Thymus (tissue), 11 donors: ENCODE measurements at regions not wholly inside any gene's neighbourhood (a gene's known extent, or its start where the extent isn't known, plus 50 kb on each side); places are given as distances from the start of the nearest gene placed in this dataset.
"Not testable (repeated sequence)": the region's sequence is repeated elsewhere in the genome, so short reads cannot be mapped to it uniquely, and the experiment has no call there.

Source experiments
- DNase-seq, 9 donors: peaks; one replicate each; pipeline ENCODE4 v3.0.0-alpha.2; 2013; ENCODE audit warnings: low spot score in 9 of 9, low read depth in 6 of 9, missing footprints in 1 of 9
- H3K27ac ChIP-seq, 2 donors: one replicate each; pipeline ENCODE4 v1.5.1; 2013; ENCODE audit warnings: control low read depth in 1 of 2, low read depth in 1 of 2, low read length in 1 of 2, mild to moderate bottlenecking in 1 of 2, moderate library complexity in 1 of 2
- H3K27me3 ChIP-seq, 2 donors: one replicate each; pipeline ENCODE4 v1.5.1; 2013; ENCODE audit warnings: low read length in 1 of 2; ENCODE audit not compliant: control insufficient read depth in 2 of 2, insufficient read depth in 1 of 2
- H3K36me3 ChIP-seq, 2 donors: one replicate each; pipeline ENCODE4 v1.5.1; 2013; ENCODE audit warnings: low read length in 1 of 2, mild to moderate bottlenecking in 1 of 2, moderate library complexity in 1 of 2; ENCODE audit not compliant: control insufficient read depth in 2 of 2, insufficient read depth in 2 of 2
- H3K4me1 ChIP-seq, 2 donors: one replicate each; pipeline ENCODE4 v1.5.1; 2013; ENCODE audit warnings: low read length in 2 of 2; ENCODE audit not compliant: control insufficient read depth in 2 of 2, insufficient read depth in 2 of 2
- H3K4me3 ChIP-seq, 2 donors: one replicate each; pipeline ENCODE4 v1.5.1; 2013; ENCODE audit warnings: low read length in 2 of 2, control low read depth in 1 of 2, mild to moderate bottlenecking in 1 of 2
- H3K9me3 ChIP-seq, 2 donors: one replicate each; pipeline ENCODE4 v1.5.1; 2013; ENCODE audit warnings: low read length in 1 of 2, mild to moderate bottlenecking in 1 of 2; ENCODE audit not compliant: control insufficient read depth in 2 of 2, insufficient read depth in 1 of 2
- WGBS: extraction: QIAGEN DNeasy Blood & Tissue Kit; methylation state at CpG from one replicate; pipeline ENCODE4 v1.1.7; 2013; 5-methylcytosine and 5-hydroxymethylcytosine counted together
- donor health status: healthy.

GRCh38 chr14:26655128-26655527, 57.3 kb upstream of the NOVA1 start:
- Histone ChIP-seq H3K4me3 (no peak overlapping the region), H3K4me1 (no peaks in the 10 kb centered on the region), H3K36me3 (no peaks in the 10 kb centered on the region), H3K9me3 (no peaks in the 10 kb centered on the region), H3K27ac (no peak overlapping the region), H3K27me3 (no peaks in the 10 kb centered on the region)
- 96% methylated on average over 5 of the region's 5 CpGs for WGBS
- no peak for DNase-seq

- no peaks in the 10 kb centered on the region for H3K36me3 ChIP-seq
- no peak overlapping the region for H3K27ac ChIP-seq
- H3K4me1 ChIP-seq = no peaks in the 10 kb centered on the region
- 57% methylated on average over 1 of the region's 1 CpG for WGBS
- no peaks in the 10 kb centered on the region for H3K27me3 ChIP-seq
- no peak overlapping the region for H3K4me3 ChIP-seq
- DNase-seq = no peak
- H3K9me3 ChIP-seq = no peaks in the 10 kb centered on the region
Observed at GRCh38 chr14:26663506-26663905, 65.7 kb upstream of the NOVA1 start.

GRCh38 chr14:26678732-26679420, 81.0 kb upstream of the NOVA1 start:
- 94% methylated on average over 22 of the region's 31 CpGs for WGBS
- H3K4me1 ChIP-seq, H3K27ac ChIP-seq, H3K9me3 ChIP-seq, H3K27me3 ChIP-seq, H3K4me3 ChIP-seq, H3K36me3 ChIP-seq, DNase-seq: not testable (repeated sequence)

GRCh38 chr14:26685401-26685800, 87.6 kb upstream of the NOVA1 start:
- 97% methylated on average over 1 of the region's 1 CpG for WGBS
- no peak for DNase-seq
- Histone ChIP-seq H3K27me3 (no peaks in the 10 kb centered on the region), H3K4me1 (no peaks in the 10 kb centered on the region), H3K9me3 (no peaks in the 10 kb centered on the region), H3K27ac (no peak overlapping the region), H3K4me3 (no peak overlapping the region), H3K36me3 (no peaks in the 10 kb centered on the region)

- Histone ChIP-seq H3K27me3 (no peaks in the 10 kb centered on the region), H3K4me1 (no peaks in the 10 kb centered on the region), H3K9me3 (no peaks in the 10 kb centered on the region), H3K36me3 (no peaks in the 10 kb centered on the region), H3K4me3 (no peak overlapping the region), H3K27ac (no peak overlapping the region)
- 89% methylated on average over 2 of the region's 2 CpGs for WGBS
- no peak for DNase-seq
Observed at GRCh38 chr14:26687301-26687837, 89.5 kb upstream of the NOVA1 start.

- H3K27ac ChIP-seq = no peak overlapping the region
- no peaks in the 10 kb centered on the region for H3K36me3 ChIP-seq
- H3K9me3 ChIP-seq = no peaks in the 10 kb centered on the region
- no peak overlapping the region for H3K4me3 ChIP-seq
- no peaks in the 10 kb centered on the region for H3K4me1 ChIP-seq
- DNase-seq = no peak
- no peaks in the 10 kb centered on the region for H3K27me3 ChIP-seq
Observed at GRCh38 chr14:26694521-26694920, 96.7 kb upstream of the NOVA1 start.

- Histone ChIP-seq H3K36me3 (no peaks in the 10 kb centered on the region), H3K27ac (no peak overlapping the region), H3K4me1 (no peaks in the 10 kb centered on the region), H3K9me3 (no peaks in the 10 kb centered on the region), H3K27me3 (no peaks in the 10 kb centered on the region), H3K4me3 (no peak overlapping the region)
- DNase-seq = no peak
- WGBS = 68% methylated on average over 4 of the region's 4 CpGs
Observed at GRCh38 chr14:26702721-26703230, 104.9 kb upstream of the NOVA1 start.

GRCh38 chr14:26703686-26704366, 106.0 kb upstream of the NOVA1 start:
- H3K9me3 ChIP-seq = no peaks in the 10 kb centered on the region
- no peaks in the 10 kb centered on the region for H3K4me1 ChIP-seq
- no peak for DNase-seq
- 87% methylated on average over 2 of the region's 2 CpGs for WGBS
- H3K27me3 ChIP-seq = no peaks in the 10 kb centered on the region
- H3K36me3 ChIP-seq = no peaks in the 10 kb centered on the region
- no peak overlapping the region for H3K4me3 ChIP-seq
- H3K27ac ChIP-seq = no peak overlapping the region

GRCh38 chr14:26707234-26707633, 109.4 kb upstream of the NOVA1 start:
- no peaks in the 10 kb centered on the region for H3K4me1 ChIP-seq
- DNase-seq = no peak
- 65% methylated on average over 3 of the region's 3 CpGs for WGBS

More at GRCh38 chr14:26707234-26707633, 109.4 kb upstream of the NOVA1 start:
- no peaks in the 10 kb centered on the region for H3K9me3 ChIP-seq
- H3K36me3 ChIP-seq = no peaks in the 10 kb centered on the region
- H3K27me3 ChIP-seq = no peaks in the 10 kb centered on the region
- H3K4me3 ChIP-seq = no peak overlapping the region
- H3K27ac ChIP-seq = no peak overlapping the region
